GM19328 (cell line): ENCODE measurements at regions not wholly inside any gene's neighbourhood (a gene's known extent, or its start where the extent isn't known, plus 50 kb on each side); places are given as distances from the start of the nearest gene placed in this dataset.
"Not testable (repeated sequence)": the region's sequence is repeated elsewhere in the genome, so short reads cannot be mapped to it uniquely, and the experiment has no call there.

Source experiments
- ATAC-seq: cut with Tn5 transposase; IDR thresholded peaks from one replicate; pipeline ENCODE4 v1.9.1; 2021; ENCODE audit warnings: mild to moderate bottlenecking, moderate library complexity; ENCODE audit not compliant: unreplicated experiment

DNA sequence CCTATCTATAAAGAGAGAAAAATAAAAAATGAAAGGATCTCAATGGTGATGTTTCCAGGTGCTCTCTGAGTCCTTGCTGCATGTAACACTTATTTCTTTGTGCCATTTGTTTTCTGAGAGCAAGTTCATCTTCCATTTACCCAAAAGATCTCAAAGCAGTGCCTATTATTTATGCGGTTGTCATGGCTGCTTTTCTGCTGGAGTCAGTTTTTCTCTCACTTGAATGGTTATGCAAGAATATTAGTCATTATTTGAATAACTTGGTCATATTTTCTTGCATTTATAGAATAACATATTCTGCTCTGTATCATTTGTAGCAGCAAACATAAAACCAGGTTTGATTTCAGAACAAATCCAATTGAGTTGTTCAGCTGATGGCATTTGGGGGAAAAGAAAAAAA, 141.8 kb upstream of the G2E3 start:
- ATAC-seq, result no peak

- ATAC-seq, result no peak
These were observed 141.0 kb upstream of the G2E3 start for GRCh38 chr14:30417999-30418398.

GRCh38 chr14:30419037-30419436, 139.9 kb upstream of the G2E3 start:
- ATAC-seq, result no peak

DNA sequence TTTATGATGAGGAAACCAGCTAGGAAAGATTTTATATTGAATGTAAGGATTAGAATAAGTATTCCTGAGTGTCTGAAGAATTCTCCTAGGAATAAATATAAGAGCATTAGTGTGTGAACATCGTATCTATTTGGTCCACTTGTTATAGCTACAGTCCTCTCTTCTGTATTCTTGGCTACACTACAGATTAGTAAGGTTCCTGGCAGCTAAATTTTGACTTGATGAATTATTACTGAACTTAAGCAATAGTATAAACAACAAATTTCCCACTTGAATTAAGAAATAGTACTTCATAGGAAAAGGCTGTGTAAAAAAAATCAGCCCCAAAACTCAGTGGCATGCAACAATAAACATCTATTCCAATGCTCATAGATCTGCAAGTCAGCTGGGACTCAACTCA, 138.4 kb upstream of the G2E3 start:
- ATAC-seq, result no peak

DNA sequence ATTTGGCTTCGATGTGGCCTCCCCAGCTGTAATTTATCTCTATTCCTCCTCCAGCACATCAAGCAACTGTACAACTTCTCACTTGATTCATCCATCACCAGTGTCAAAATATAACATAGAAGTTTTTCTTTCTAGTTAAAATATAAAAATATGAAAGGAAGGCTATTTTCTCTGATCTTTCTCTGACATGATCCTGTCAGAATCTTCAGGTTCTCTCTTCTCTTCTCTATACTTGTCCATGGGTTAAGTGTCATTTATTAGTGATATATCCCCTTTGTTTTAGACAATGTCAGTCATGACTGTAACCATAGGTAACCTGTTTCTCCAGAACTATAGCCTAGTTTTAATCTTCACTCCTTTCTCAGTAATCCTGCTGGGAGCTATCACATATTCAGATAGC, 132.5 kb upstream of the G2E3 start:
- no peak for ATAC-seq

DNA sequence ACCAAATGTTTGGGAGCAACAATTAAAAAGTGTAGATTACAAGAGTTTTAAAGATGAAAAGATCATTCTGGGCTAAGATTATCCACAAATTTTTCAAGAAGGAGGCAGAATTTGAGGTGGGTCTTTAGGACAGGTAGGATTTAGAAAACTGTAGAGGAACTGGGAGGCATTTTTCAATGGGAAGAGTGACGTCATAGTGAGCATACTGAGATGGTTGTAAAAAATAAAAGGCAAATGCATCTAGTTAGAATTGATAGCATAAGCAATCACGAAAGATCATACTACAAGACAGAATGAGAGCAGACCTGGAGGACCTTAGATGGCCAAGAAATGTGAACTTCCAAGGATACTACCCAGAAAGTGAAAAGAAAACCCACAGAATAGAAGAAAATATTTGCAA, 131.6 kb upstream of the G2E3 start:
- no peak for ATAC-seq

GRCh38 chr14:30427846-30428245, 131.1 kb upstream of the G2E3 start:
- ATAC-seq, result no peak

- ATAC-seq, result no peak
These were observed 127.4 kb upstream of the G2E3 start for GRCh38 chr14:30431552-30431951.

- ATAC-seq, result no peak
These were observed 118.0 kb upstream of the G2E3 start for GRCh38 chr14:30440961-30441360.

DNA sequence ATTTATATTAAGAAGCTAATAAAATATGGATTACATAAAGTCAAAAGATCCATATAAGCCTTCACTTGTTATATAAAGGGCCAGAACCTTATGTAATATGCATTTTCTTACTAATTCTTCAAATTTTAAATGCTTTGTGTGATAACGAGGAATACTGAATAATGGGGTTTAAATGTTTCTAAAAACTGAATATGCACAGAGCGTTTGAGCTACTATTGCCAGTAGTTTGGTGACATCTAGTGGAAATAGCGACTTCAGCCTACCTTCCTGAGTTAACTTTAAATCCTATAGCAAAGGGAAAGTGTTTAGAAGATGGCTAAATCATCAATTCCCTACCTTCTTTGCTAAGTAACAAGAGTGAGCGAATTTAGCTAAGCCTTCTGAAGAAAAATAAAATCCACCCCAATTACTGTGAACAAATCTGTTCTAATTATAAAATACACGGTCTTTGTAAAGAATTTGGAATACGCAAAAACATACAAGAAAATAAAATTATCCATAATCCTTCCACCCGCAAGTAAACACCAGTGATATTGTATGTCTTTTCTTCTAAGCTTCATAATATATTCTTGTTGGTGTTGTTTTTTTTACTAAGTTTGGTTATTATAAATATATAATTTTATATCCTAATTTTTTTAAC, 115.5 kb upstream of the G2E3 start:
- no peak for ATAC-seq

- no peak for ATAC-seq
These were observed 114.5 kb upstream of the G2E3 start for GRCh38 chr14:30444451-30444850.

DNA sequence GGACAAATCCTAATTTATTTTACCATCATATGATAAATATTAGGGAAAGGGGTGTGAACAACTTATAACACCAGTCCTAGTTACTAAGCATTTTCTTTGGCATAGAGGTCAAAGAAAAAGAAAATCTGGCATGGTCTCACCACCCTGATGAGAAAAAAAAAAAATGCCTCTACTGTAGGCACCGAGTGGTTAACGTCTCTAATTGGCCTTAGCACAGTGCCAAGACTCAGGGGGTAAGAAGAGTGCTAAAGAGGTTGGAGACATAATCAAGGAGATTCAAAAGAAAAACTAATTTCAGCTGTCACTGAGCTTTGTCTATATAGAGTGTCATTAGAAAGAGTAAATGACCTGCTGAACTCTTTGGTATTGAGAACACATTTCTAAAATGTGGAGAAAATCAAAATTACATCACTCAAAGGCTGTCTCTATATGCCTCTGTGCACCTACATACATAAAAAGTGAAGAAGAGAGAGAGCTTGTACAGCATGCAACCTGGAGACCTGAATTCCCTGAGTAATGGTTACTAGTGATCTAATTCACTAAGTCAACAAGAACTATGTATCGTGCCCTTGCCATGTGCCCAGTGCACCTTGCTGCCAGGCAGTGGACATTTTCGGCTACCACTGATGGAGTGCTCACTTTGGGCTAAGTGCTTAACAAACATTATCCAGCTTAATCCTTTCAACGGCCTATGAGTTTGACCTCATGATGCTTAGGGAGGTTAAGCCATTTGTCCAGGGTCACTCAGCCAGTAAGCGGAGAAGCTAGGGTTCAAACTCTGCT, 113.8 kb upstream of the G2E3 start:
- ATAC-seq, result no peak

DNA sequence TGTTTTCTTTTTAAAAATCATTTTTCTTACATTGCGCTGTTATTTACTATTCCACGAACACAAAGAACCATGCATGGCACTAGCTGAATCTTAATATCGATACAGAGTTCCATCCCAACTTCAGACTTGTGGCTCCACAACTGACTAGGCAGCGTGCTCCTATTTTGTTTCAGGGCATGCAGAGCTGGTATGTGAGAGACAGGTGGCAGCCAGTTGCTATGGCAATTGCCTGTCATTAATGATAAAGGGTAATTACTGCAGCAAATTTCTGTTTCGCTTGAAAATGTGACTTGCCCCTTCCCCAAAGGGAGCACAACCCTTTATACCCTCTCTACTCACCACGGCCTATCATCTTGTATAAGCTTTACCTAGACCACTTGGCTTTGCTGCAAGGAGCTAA, 113.1 kb upstream of the G2E3 start:
- ATAC-seq, result no peak

DNA sequence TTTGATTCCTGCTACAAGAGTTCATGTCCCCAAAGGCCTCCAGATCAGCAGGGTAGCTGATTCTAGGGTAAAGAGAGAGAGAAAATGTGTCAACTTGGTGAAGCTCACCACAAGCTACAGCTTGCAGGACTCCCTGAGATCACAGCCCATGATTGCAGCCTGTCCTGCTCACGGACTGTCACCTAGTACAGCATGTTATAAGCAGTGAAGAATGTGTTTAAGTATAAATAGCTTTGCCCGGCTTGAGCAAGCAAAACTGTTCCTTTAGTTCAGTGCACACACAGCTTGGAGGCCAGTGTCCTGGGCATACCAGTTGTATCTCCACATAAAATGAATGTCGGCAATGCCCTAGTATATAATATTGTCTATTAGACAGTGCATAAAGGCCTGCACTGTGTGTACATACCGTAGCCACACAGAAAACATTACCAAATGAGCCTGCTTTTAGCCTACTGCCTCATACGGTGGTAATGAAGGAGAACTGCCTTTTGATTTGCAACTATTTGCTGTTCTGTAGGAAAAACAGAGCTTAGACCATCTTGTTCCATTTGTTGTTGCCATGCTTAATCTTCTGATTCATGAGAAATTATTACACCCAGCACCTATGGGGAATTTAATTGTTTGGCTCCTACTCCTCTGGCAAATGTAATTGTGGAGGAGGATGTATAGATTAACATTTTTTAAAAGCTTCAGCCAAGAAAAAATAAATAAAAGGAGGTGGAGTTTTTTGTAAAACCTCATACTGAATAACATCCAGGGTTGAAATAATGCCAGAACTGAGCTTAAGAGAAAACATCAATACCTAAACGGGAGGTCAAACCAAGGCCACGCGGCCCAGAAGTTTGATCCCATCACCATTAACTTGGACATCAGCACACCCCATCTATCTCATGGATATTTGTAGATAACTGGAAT, 108.1 kb upstream of the G2E3 start:
- ATAC-seq, result no peak

GRCh38 chr14:30456296-30456695, 102.7 kb upstream of the G2E3 start:
- ATAC-seq, result no peak

GRCh38 chr14:30462358-30462757, 96.6 kb upstream of the G2E3 start:
- no peak for ATAC-seq

DNA sequence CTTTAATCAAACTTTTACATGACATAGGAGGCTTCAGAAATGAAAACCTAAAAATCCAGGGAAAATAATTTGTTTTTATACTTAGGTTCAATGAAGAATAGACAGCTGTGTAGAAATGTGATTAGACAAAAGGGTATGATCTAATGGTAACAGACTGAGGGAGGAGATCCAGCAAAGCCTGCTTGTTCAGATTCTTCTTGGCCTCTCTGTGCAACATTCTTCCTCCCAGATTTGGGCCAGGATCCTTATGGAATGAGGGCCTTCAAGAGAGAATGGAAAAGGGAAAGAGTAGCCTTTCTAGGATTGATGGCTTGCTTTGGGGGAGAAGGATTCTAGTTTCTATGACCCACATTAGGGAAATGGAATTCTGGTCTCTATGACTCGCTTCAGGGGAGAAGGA, 94.5 kb upstream of the G2E3 start:
- no peak for ATAC-seq

- ATAC-seq, result no peak
These were observed 90.6 kb upstream of the G2E3 start for GRCh38 chr14:30468354-30468753.

GRCh38 chr14:30471980-30472379, 87.0 kb upstream of the G2E3 start:
- no peak for ATAC-seq

DNA sequence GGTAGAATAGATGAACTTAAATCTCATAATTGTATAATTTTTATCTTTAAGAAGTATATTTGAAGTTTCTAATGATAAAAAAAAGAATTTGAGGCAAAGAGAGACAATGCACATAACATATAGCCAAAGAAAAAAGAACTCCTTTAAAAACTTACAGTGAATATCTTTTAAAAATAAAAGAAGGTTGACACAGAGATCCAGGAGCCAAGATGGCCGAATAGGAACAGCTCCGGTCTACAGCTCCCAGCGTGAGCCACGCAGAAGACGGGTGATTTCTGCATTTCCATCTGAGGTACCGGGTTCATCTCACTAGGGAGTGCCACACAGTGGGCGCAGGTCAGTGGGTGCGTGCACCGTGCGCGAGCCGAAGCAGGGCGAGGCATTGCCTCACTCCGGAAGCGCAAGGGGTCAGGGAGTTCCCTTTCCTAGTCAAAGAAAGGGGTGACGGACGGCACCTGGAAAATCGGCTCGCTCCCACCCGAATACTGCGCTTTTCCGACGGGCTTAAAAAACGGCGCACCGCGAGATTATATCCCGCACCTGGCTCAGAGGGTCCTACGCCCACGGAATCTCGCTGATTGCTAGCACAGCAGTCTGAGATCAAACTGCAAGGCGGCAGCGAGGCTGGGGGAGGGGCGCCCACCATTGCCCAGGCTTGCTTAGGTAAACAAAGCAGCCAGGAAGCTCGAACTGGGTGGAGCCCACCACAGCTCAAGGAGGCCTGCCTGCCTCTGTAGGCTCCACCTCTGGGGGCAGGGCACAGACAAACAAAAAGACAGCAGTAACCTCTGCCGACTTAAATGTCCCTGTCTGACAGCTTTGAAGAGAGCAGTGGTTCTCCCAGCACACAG, 84.9 kb upstream of the G2E3 start:
- ATAC-seq, result not testable (repeated sequence)

- no peak for ATAC-seq
These were observed 76.7 kb upstream of the G2E3 start for GRCh38 chr14:30482276-30482675.
